HL-60 (cell line): ENCODE measurements at regions not wholly inside any gene's neighbourhood (a gene's known extent, or its start where the extent isn't known, plus 50 kb on each side); places are given as distances from the start of the nearest gene placed in this dataset.
A peak's percentile ranks its signal among the peaks of the same experiment; 100 is the strongest.

Source experiments
- DNase-seq, 2 experiments: peaks; one replicate each; pipeline ENCODE4 v3.0.0-alpha.2; 2010 to 2020; ENCODE audit warnings: low read depth in 1 of 2, low spot score in 1 of 2
- H3K27ac ChIP-seq: fragments of 250-450 bp; sonication (Bioruptor Pico); replicated peaks from 2 replicates; pipeline ENCODE4 v1.5.1; 2020; ENCODE audit warnings: mild to moderate bottlenecking, moderate library complexity
- H3K27me3 ChIP-seq: fragments of 250-450 bp; sonication (Bioruptor Pico); 2 replicates; pipeline ENCODE4 v1.5.1; 2021; ENCODE audit warnings: mild to moderate bottlenecking, moderate library complexity; ENCODE audit not compliant: insufficient read depth, poor library complexity, severe bottlenecking
- H3K4me3 ChIP-seq: replicated peaks from 2 replicates; pipeline ENCODE4 v1.5.1; 2011; ENCODE audit warnings: mild to moderate bottlenecking, control low read depth, low read length; ENCODE audit not compliant: insufficient read depth
- CTCF ChIP-seq: IDR thresholded peaks from one replicate; pipeline ENCODE4 v1.5.1; 2011; ENCODE audit warnings: low read length, control low read depth, inconsistent platforms; ENCODE audit not compliant: insufficient read depth
- GABPA ChIP-seq: IDR thresholded peaks from 2 replicates; pipeline ENCODE4 v1.6.1; 2012; ENCODE audit warnings: low read depth
- POLR2AphosphoS5 ChIP-seq: IDR thresholded peaks from 2 replicates; pipeline ENCODE4 v1.6.1; 2012; ENCODE audit warnings: low read depth
- REST ChIP-seq: IDR thresholded peaks from 2 replicates; pipeline ENCODE4 v1.6.1; 2012; ENCODE audit warnings: low read depth; ENCODE audit not compliant: insufficient replicate concordance
- SPI1 ChIP-seq: IDR thresholded peaks from 2 replicates; pipeline ENCODE4 v1.6.1; 2012; ENCODE audit warnings: low read depth, mild to moderate bottlenecking, borderline replicate concordance

- Histone ChIP-seq H3K27me3 (peaks cover 2% of the 10 kb centered on the region), H3K4me3 (no peak overlapping the region), H3K27ac (no peak overlapping the region)
- TF ChIP-seq REST: no peak
- no peak for TF ChIP-seq POLR2AphosphoS5
- no peak for TF ChIP-seq GABPA
- TF ChIP-seq SPI1: no peak
- no peak for TF ChIP-seq CTCF
- peak in 1 of 2 experiments; percentile 4 for DNase-seq
Measured at GRCh38 chr14:51783765-51784164, 76.6 kb upstream of the GNG2 start.

- TF ChIP-seq CTCF (no peak), REST (no peak), SPI1 (no peak), POLR2AphosphoS5 (no peak), GABPA (no peak)
- Histone ChIP-seq H3K4me3 (no peak overlapping the region), H3K27me3 (peaks cover 2% of the 10 kb centered on the region), H3K27ac (no peak overlapping the region)
- no peak for DNase-seq
Measured at GRCh38 chr14:51784466-51784865, 75.9 kb upstream of the GNG2 start.

GRCh38 chr14:51786227-51786626, 74.2 kb upstream of the GNG2 start:
- Histone ChIP-seq H3K27ac (no peak overlapping the region), H3K27me3 (peaks cover 2% of the 10 kb centered on the region), H3K4me3 (no peak overlapping the region)
- DNase-seq: no peak
- peak; percentile 7; the same call in 1 of the 2 replicates for TF ChIP-seq SPI1
- TF ChIP-seq POLR2AphosphoS5: no peak

GRCh38 chr14:51787352-51787751, 73.1 kb upstream of the GNG2 start:
- Histone ChIP-seq H3K4me3 (no peak overlapping the region), H3K27me3 (peaks cover 2% of the 10 kb centered on the region), H3K27ac (no peak overlapping the region)
- TF ChIP-seq GABPA (no peak), POLR2AphosphoS5 (no peak), REST (no peak), SPI1 (no peak), CTCF (no peak)
- no peak for DNase-seq
